Aorta (tissue), 5 donors: ENCODE measurements at regions not wholly inside any gene's neighbourhood (a gene's known extent, or its start where the extent isn't known, plus 50 kb on each side); places are given as distances from the start of the nearest gene placed in this dataset.
A peak's percentile ranks its signal among the peaks of the same experiment; 100 is the strongest.

Experiments used
- ATAC-seq: fragments of 200-7000 bp; cut with Tn5 transposase; one replicate; pipeline ENCODE4 v1.9.1; 2022; ENCODE audit warnings: moderate library complexity; ENCODE audit not compliant: low FRiP score
- DNase-seq, 2 donors: peaks; one replicate each; pipeline ENCODE4 v3.0.0-alpha.2; 2020
- H3K27ac ChIP-seq, 2 donors: one replicate each; pipeline ENCODE4 v1.5.1; 2013; ENCODE audit warnings: low read length in 2 of 2, mild to moderate bottlenecking in 2 of 2, moderate library complexity in 2 of 2, control low read depth in 1 of 2, inconsistent platforms in 1 of 2, low read depth in 1 of 2
- H3K27me3 ChIP-seq, 2 donors: one replicate each; pipeline ENCODE4 v1.6.1; 2013; ENCODE audit warnings: control low read depth in 1 of 2, low read length in 1 of 2, mild to moderate bottlenecking in 1 of 2, moderate library complexity in 1 of 2; ENCODE audit not compliant: insufficient read depth in 2 of 2, control insufficient read depth in 1 of 2
- H3K36me3 ChIP-seq, 2 donors: one replicate each; pipeline ENCODE4 v1.6.1; 2013; ENCODE audit warnings: control low read depth in 1 of 2, low read length in 1 of 2, mild to moderate bottlenecking in 1 of 2; ENCODE audit not compliant: insufficient read depth in 2 of 2, control insufficient read depth in 1 of 2
- H3K4me1 ChIP-seq, 2 donors: one replicate each; pipeline ENCODE4 v1.6.1; 2013; ENCODE audit warnings: low read length in 2 of 2, control low read depth in 1 of 2, mild to moderate bottlenecking in 1 of 2, moderate library complexity in 1 of 2; ENCODE audit not compliant: insufficient read depth in 2 of 2, control insufficient read depth in 1 of 2
- H3K4me3 ChIP-seq, 2 donors: one replicate each; pipeline ENCODE4 v1.5.1; 2013; ENCODE audit warnings: low read length in 2 of 2, control low read depth in 1 of 2, mild to moderate bottlenecking in 1 of 2
- H3K9me3 ChIP-seq: one replicate; pipeline ENCODE4 v1.6.1; 2013; ENCODE audit warnings: mild to moderate bottlenecking, low read length; ENCODE audit not compliant: control insufficient read depth
- WGBS, 2 donors: extraction: QIAGEN DNeasy Blood & Tissue Kit; methylation state at CpG; one replicate each; pipeline ENCODE4 v1.1.7; 2013; 5-methylcytosine and 5-hydroxymethylcytosine counted together
- intact Hi-C, 2 donors: fragments of 100-400 bp; cut with DNase I; formaldehyde crosslinking; loops; one replicate each; pipeline versions ENCODE4 v1.14.2 to v1.15.0; 2022
- donor health status: healthy with polysubstance abuse.
- donor health status: Bipolar disorder and iron deficiency.
- donor health status: DM: no; HTN: no; CAD: no.
- donor health status: DM: no; HTN: no; CAD: no.
- donor health status: DM: yes; HTN: yes; CAD: no.

- DNase-seq (peak in 1 of 2 donors; percentile 43), ATAC-seq (no peak)
- Histone ChIP-seq H3K27ac (no peak overlapping the region), H3K4me1 (no peaks in the 10 kb centered on the region), H3K4me3 (no peak overlapping the region), H3K27me3 (no peaks in the 10 kb centered on the region), H3K9me3 (no peaks in the 10 kb centered on the region), H3K36me3 (no peaks in the 10 kb centered on the region)
- WGBS, 2 donors = 79 to 80% methylated on average over 4 of the region's 4 CpGs
- intact Hi-C loops = no loop called here
Observed at GRCh38 chr3:174417573-174417972, 441.6 kb upstream of the NAALADL2 start.

GRCh38 chr3:174419216-174419615 is 439.9 kb upstream of the NAALADL2 start:
- ATAC-seq (no peak), DNase-seq (no peak)
- Histone ChIP-seq H3K27me3 (no peaks in the 10 kb centered on the region), H3K9me3 (no peaks in the 10 kb centered on the region), H3K4me3 (no peak overlapping the region), H3K4me1 (no peaks in the 10 kb centered on the region), H3K36me3 (no peaks in the 10 kb centered on the region), H3K27ac (no peak overlapping the region)
- 70 to 71% methylated on average over 1 of the region's 1 CpG for WGBS, 2 donors
- intact Hi-C loops = no loop called here

GRCh38 chr3:174423936-174424335 is 435.2 kb upstream of the NAALADL2 start:
- ATAC-seq (no peak), DNase-seq (no peak)
- Histone ChIP-seq H3K27me3 (no peaks in the 10 kb centered on the region), H3K4me1 (no peaks in the 10 kb centered on the region), H3K36me3 (no peaks in the 10 kb centered on the region), H3K4me3 (no peak overlapping the region), H3K27ac (no peak overlapping the region), H3K9me3 (no peaks in the 10 kb centered on the region)
- intact Hi-C loops = no loop called here
- 87 to 90% methylated on average over 2 of the region's 2 CpGs for WGBS, 2 donors

- intact Hi-C loops = no loop called here
- DNase-seq (no peak), ATAC-seq (no peak)
- no peaks in the 10 kb centered on the region for H3K27me3 ChIP-seq
- H3K4me3 ChIP-seq = no peak overlapping the region
- no peak overlapping the region for H3K27ac ChIP-seq
- 86 to 91% methylated on average over 1 of the region's 1 CpG for WGBS, 2 donors
- no peaks in the 10 kb centered on the region for H3K4me1 ChIP-seq
- H3K9me3 ChIP-seq = no peaks in the 10 kb centered on the region
- no peaks in the 10 kb centered on the region for H3K36me3 ChIP-seq
Observed at GRCh38 chr3:174424656-174425055, 434.5 kb upstream of the NAALADL2 start.

GRCh38 chr3:174425422-174425821 is 433.7 kb upstream of the NAALADL2 start:
- no peak for DNase-seq
- WGBS, 2 donors = 93 to 96% methylated on average over 3 of the region's 3 CpGs
- no peaks in the 10 kb centered on the region for H3K4me1 ChIP-seq
- ATAC-seq = no peak
- no peaks in the 10 kb centered on the region for H3K9me3 ChIP-seq
- H3K27ac ChIP-seq = no peak overlapping the region
- H3K27me3 ChIP-seq = no peaks in the 10 kb centered on the region
- intact Hi-C loops = no loop called here
- H3K36me3 ChIP-seq = no peaks in the 10 kb centered on the region
- H3K4me3 ChIP-seq = no peak overlapping the region

- ATAC-seq (no peak), DNase-seq (no peak)
- H3K36me3 ChIP-seq = no peaks in the 10 kb centered on the region
- H3K27ac ChIP-seq = no peak overlapping the region
- no peaks in the 10 kb centered on the region for H3K27me3 ChIP-seq
- WGBS, 2 donors = 87% methylated on average over 2 of the region's 2 CpGs
- H3K9me3 ChIP-seq = no peaks in the 10 kb centered on the region
- intact Hi-C loops = no loop called here
- no peak overlapping the region for H3K4me3 ChIP-seq
- H3K4me1 ChIP-seq = no peaks in the 10 kb centered on the region
Observed at GRCh38 chr3:174430986-174431385, 428.1 kb upstream of the NAALADL2 start.

GRCh38 chr3:174431717-174432116 is 427.4 kb upstream of the NAALADL2 start:
- intact Hi-C loops = no loop called here
- no peaks in the 10 kb centered on the region for H3K27me3 ChIP-seq
- no peak overlapping the region for H3K27ac ChIP-seq
- 66 to 77% methylated on average over 2 of the region's 2 CpGs for WGBS, 2 donors
- no peak for ATAC-seq
- DNase-seq = no peak
- no peak overlapping the region for H3K4me3 ChIP-seq
- no peaks in the 10 kb centered on the region for H3K9me3 ChIP-seq
- peaks cover 0 to 4% of the 10 kb centered on the region in 2 donors for H3K4me1 ChIP-seq
- no peaks in the 10 kb centered on the region for H3K36me3 ChIP-seq

GRCh38 chr3:174436367-174436766 is 422.8 kb upstream of the NAALADL2 start:
- DNase-seq (no peak), ATAC-seq (no peak)
- intact Hi-C loops = no loop called here
- Histone ChIP-seq H3K4me3 (no peak overlapping the region), H3K27ac (no peak overlapping the region), H3K9me3 (no peaks in the 10 kb centered on the region), H3K36me3 (no peaks in the 10 kb centered on the region), H3K4me1 (peaks cover 0 to 4% of the 10 kb centered on the region in 2 donors), H3K27me3 (no peaks in the 10 kb centered on the region)
- WGBS, 2 donors = 0 to 4% methylated on average over 1 of the region's 1 CpG

- Histone ChIP-seq H3K4me1 (peaks cover 0 to 4% of the 10 kb centered on the region in 2 donors), H3K36me3 (no peaks in the 10 kb centered on the region), H3K9me3 (no peaks in the 10 kb centered on the region), H3K27ac (no peak overlapping the region), H3K4me3 (no peak overlapping the region), H3K27me3 (no peaks in the 10 kb centered on the region)
- ATAC-seq = no peak
- 76 to 78% methylated on average over 5 of the region's 5 CpGs for WGBS, 2 donors
- DNase-seq = no peak
- intact Hi-C loops = no loop called here
Observed at GRCh38 chr3:174438501-174439145, 420.5 kb upstream of the NAALADL2 start.
